Endothelial cell of umbilical vein (primary cell): ENCODE measurements at regions not wholly inside any gene's neighbourhood (a gene's known extent, or its start where the extent isn't known, plus 50 kb on each side); places are given as distances from the start of the nearest gene placed in this dataset.

Experiments
- BruUV-seq: library from RNA; stranded (reverse); fragments of 400-500 nt; replicated peaks from 2 replicates; lab custom pipeline; 2021; lab: Mats Ljungman, UMichigan
- CTCF ChIA-PET: fragments of 300-600, 350-600 bp; sonication (Branson Sonifier 250); formaldehyde crosslinking; loops from one replicate; lab custom pipeline; 2021; ENCODE audit warnings: antibody characterized with exemption, inconsistent platforms; lab: Charles Lee
- POLR2A ChIA-PET: fragments of 300-600, 350-600 bp; sonication (Branson Sonifier 250); formaldehyde crosslinking; loops from one replicate; lab custom pipeline; 2021; ENCODE audit warnings: antibody characterized with exemption, inconsistent platforms; lab: Charles Lee
- DNase-seq: peaks from one replicate; pipeline ENCODE4 v3.0.0-alpha.2; 2011; ENCODE audit warnings: low read depth, low spot score
- FAIRE-seq: peaks from 2 replicates; lab custom pipeline; 2011; peaks lifted over from hg19 to GRCh38; lab: Jason Lieb, UNC
- H2AFZ ChIP-seq: 2 replicates; pipeline ENCODE4 v1.6.0; 2012; ENCODE audit warnings: low read depth, low read length, control low read depth, inconsistent platforms
- H3K27ac ChIP-seq: 2 replicates; pipeline ENCODE4 v1.5.1; 2011; ENCODE audit warnings: low read depth, mild to moderate bottlenecking, control low read depth, low read length, moderate library complexity; ENCODE audit not compliant: insufficient read depth
- H3K27me3 ChIP-seq, 2 experiments: 2 replicates each; pipeline versions ENCODE4 v1.6.0 to v1.6.1; 2011; ENCODE audit warnings: low read length in 2 of 2, mixed read lengths in 1 of 2; ENCODE audit not compliant: control insufficient read depth in 2 of 2, insufficient read depth in 2 of 2
- H3K36me3 ChIP-seq, 2 experiments: 2 replicates in 1 of 2; 3 replicates in 1 of 2; pipeline ENCODE4 v1.5.1; 2011; ENCODE audit warnings: low read length in 2 of 2, mild to moderate bottlenecking in 1 of 2, moderate library complexity in 1 of 2; ENCODE audit not compliant: control insufficient read depth in 2 of 2, insufficient read depth in 2 of 2; ENCODE audit errors: extremely low read depth in 1 of 2
- H3K4me1 ChIP-seq: 3 replicates; pipeline ENCODE4 v1.5.1; 2011; ENCODE audit warnings: mild to moderate bottlenecking, low read length; ENCODE audit not compliant: control insufficient read depth, insufficient read depth; ENCODE audit errors: extremely low read depth
- H3K4me2 ChIP-seq: 2 replicates; pipeline ENCODE4 v1.6.1; 2011; ENCODE audit warnings: low read length, control low read depth, mixed read lengths; ENCODE audit not compliant: insufficient read depth
- H3K4me3 ChIP-seq, 3 experiments: fragments of 200-600 bp in 1 of 3; sonication (generic), shearing (Covaris generic) in 1 of 3; replicated peaks in 1 of 3; 2 replicates each; pipeline ENCODE4 v1.5.1; 2011 to 2016; ENCODE audit warnings: control low read depth in 3 of 3, low read length in 3 of 3, mild to moderate bottlenecking in 2 of 3, inconsistent platforms in 1 of 3, low read depth in 1 of 3, moderate library complexity in 1 of 3; ENCODE audit not compliant: insufficient read depth in 1 of 3
- H3K79me2 ChIP-seq: 2 replicates; pipeline ENCODE4 v1.6.0; 2012; ENCODE audit warnings: low read length, inconsistent platforms; ENCODE audit not compliant: control insufficient read depth, insufficient read depth
- H3K9ac ChIP-seq: replicated peaks from 2 replicates; pipeline ENCODE3; 2011; ENCODE audit warnings: low read length, control low read depth; ENCODE audit not compliant: insufficient read depth; ENCODE audit errors: extremely low read depth
- H3K9me1 ChIP-seq: replicated peaks from 3 replicates; pipeline ENCODE4 v1.6.0; 2011; ENCODE audit warnings: mild to moderate bottlenecking, low read length; ENCODE audit not compliant: control insufficient read depth, insufficient read depth; ENCODE audit errors: extremely low read depth
- H3K9me3 ChIP-seq: replicated peaks from 2 replicates; pipeline ENCODE4 v1.5.1; 2012; ENCODE audit warnings: low read length, inconsistent platforms; ENCODE audit not compliant: control insufficient read depth, insufficient read depth
- H4K20me1 ChIP-seq: replicated peaks from 2 replicates; pipeline ENCODE3; 2011; ENCODE audit warnings: mild to moderate bottlenecking, low read length; ENCODE audit not compliant: control insufficient read depth, insufficient read depth; ENCODE audit errors: extremely low read depth
- CTCF ChIP-seq, 2 donors: IDR thresholded peaks; 1 replicate in 1 of 2; 2 replicates in 1 of 2; pipeline ENCODE4 v1.5.1; 2011; ENCODE audit warnings: low read length in 2 of 2, mild to moderate bottlenecking in 2 of 2, moderate library complexity in 2 of 2, control low read depth in 1 of 2, inconsistent platforms in 1 of 2, low read depth in 1 of 2; ENCODE audit not compliant: insufficient read depth in 1 of 2; ENCODE audit errors: extremely low read depth in 1 of 2
- EZH2 ChIP-seq: IDR thresholded peaks from 2 replicates; pipeline ENCODE4 v1.6.1; 2012; ENCODE audit warnings: borderline replicate concordance, low read depth, mild to moderate bottlenecking, moderate library complexity, low read length, inconsistent platforms; ENCODE audit not compliant: severe bottlenecking
- FOS ChIP-seq: IDR thresholded peaks from 2 replicates; pipeline ENCODE4 v1.6.1; 2011; ENCODE audit warnings: mild to moderate bottlenecking, low read length, moderate library complexity, borderline replicate concordance; ENCODE audit not compliant: insufficient read depth
- GATA2 ChIP-seq: IDR thresholded peaks from 2 replicates; pipeline ENCODE4 v1.7.0; 2011; ENCODE audit warnings: low read depth, mild to moderate bottlenecking, moderate library complexity, mixed read lengths, low read length; ENCODE audit not compliant: insufficient read length, insufficient read depth
- JUN ChIP-seq: IDR thresholded peaks from 2 replicates; pipeline ENCODE4 v1.6.1; 2011; ENCODE audit warnings: borderline replicate concordance, low read depth; ENCODE audit not compliant: insufficient read length, insufficient read depth
- MAX ChIP-seq: IDR thresholded peaks from 2 replicates; pipeline ENCODE4 v1.6.1; 2011; ENCODE audit not compliant: insufficient read depth, insufficient read length
- MYC ChIP-seq: IDR thresholded peaks from one replicate; pipeline ENCODE4 v1.6.1; 2011; ENCODE audit warnings: mild to moderate bottlenecking, low read depth, low read length
- POLR2A ChIP-seq: IDR thresholded peaks from 2 replicates; pipeline ENCODE4 v1.6.1; 2012; ENCODE audit warnings: low read depth, mild to moderate bottlenecking, control low read depth, low read length
- POLR2AphosphoS5 ChIP-seq: IDR thresholded peaks from 2 replicates; pipeline ENCODE4 v1.6.1; 2012; ENCODE audit warnings: low read depth, mild to moderate bottlenecking, control low read depth, low read length, moderate library complexity; ENCODE audit not compliant: insufficient read depth
- dilution Hi-C: fragments of 300-500 bp; cut with MboI; formaldehyde crosslinking; loops from one replicate; pipeline ENCODE4 v1.15.0; 2019; ENCODE audit warnings: low sequenced_read_pairs; ENCODE audit not compliant: extremely low pct_ligation_motif_present
- intact Hi-C: fragments of 100-400 bp; cut with micrococcal nuclease; formaldehyde crosslinking; loops from one replicate; pipeline ENCODE4 v1.10.0; 2022

GRCh38 chr1:21366288-21366687 lies 73.6 kb upstream of the NBPF3 start:
- Histone ChIP-seq H3K9me3 (no peaks in the 10 kb centered on the region), H3K9ac (no peak overlapping the region), H3K4me2 (no peak overlapping the region), H3K27me3 (no peaks in the 10 kb centered on the region), H2AFZ (no peak overlapping the region), H3K27ac (no peak overlapping the region), H3K36me3 (no peaks in the 10 kb centered on the region), H3K9me1 (no peaks in the 10 kb centered on the region), H3K4me3 (no peak overlapping the region), H4K20me1 (no peaks in the 10 kb centered on the region), H3K79me2 (no peaks in the 10 kb centered on the region), H3K4me1 (peaks cover 7% of the 10 kb centered on the region)
- ChIA-PET POLR2A (no interaction called here), CTCF (interaction anchor here (1.2 to 10.1 kb wide), 6 partner anchors 9 to 134 kb away, joined by 3 to 301 read pairs (median 4); no protein-coding TSS in a partner anchor)
- TF ChIP-seq EZH2 (no peak), MAX (no peak), FOS (no peak), POLR2A (no peak), MYC (no peak), CTCF (IDR thresholded peaks at IDR 0.05; ENCODE audit: extremely low read depth in 1 of 2, insufficient read depth in 1 of 2, low read depth in 1 of 2, low read length in 2 of 2) (no peak), POLR2AphosphoS5 (no peak), JUN (no peak), GATA2 (no peak)
- DNase-seq (no peak), FAIRE-seq (no peak)
- BruUV-seq = no TSS peak
- dilution Hi-C loops = loop anchor here (10.0 kb wide), 1 partner anchor 121 kb away; no protein-coding TSS in a partner anchor
- intact Hi-C loops = no loop called here
